K562 (cell line): ENCODE measurements at regions not wholly inside any gene's neighbourhood (a gene's known extent, or its start where the extent isn't known, plus 50 kb on each side); places are given as distances from the start of the nearest gene placed in this dataset.

Experiments
- ATAC-seq: fragments of 200-7000 bp; cut with Tn5 transposase; 3 replicates; pipeline ENCODE4 v1.9.1; 2020; ENCODE audit warnings: moderate library complexity
- BruUV-seq: library from RNA; stranded (reverse); fragments of 400-500 nt; replicated peaks from 2 replicates; lab custom pipeline; 2021; lab: Mats Ljungman, UMichigan
- CTCF ChIA-PET: fragments of 300-600 bp; formaldehyde crosslinking; extraction: SDS; loops from one replicate; lab custom pipeline; 2021; ENCODE audit warnings: low intra/inter-chr PET ratio; lab: Yijun Ruan, JAX
- POLR2A ChIA-PET: fragments of 300-600, 350-650 bp; sonication (Branson Sonifier 250); formaldehyde crosslinking; extraction: SDS; loops from one replicate; lab custom pipeline; 2021; ENCODE audit warnings: antibody characterized with exemption, inconsistent platforms; lab: Yijun Ruan, JAX
- DNase-seq, 4 experiments: peaks; one replicate each; pipeline versions ENCODE4 v3.0.0 to v3.0.0-alpha.2; 2011 to 2018; ENCODE audit warnings: low spot score in 3 of 4, mixed read lengths in 3 of 4; ENCODE audit errors: extremely low read depth in 1 of 4
- FAIRE-seq: peaks from 2 replicates; lab custom pipeline; 2011; peaks lifted over from hg19 to GRCh38; lab: Jason Lieb, UNC
- H2AFZ ChIP-seq: 2 replicates; pipeline ENCODE4 v1.6.0; 2011; ENCODE audit warnings: low read depth, low read length, control low read depth, inconsistent platforms
- H3K27ac ChIP-seq: fragments of 200-600 bp; 3 replicates; pipeline ENCODE4 v1.8.0; 2011; ENCODE audit warnings: low read depth, mild to moderate bottlenecking, control low read depth, inconsistent platforms, low read length, moderate library complexity, mixed read lengths; ENCODE audit errors: extremely low read depth
- H3K27me3 ChIP-seq, 2 experiments: fragments of 300-600 bp in 1 of 2; 2 replicates in 1 of 2; 3 replicates in 1 of 2; pipeline versions ENCODE4 v1.6.0 to v1.8.0; 2011; ENCODE audit warnings: inconsistent platforms in 2 of 2, low read length in 2 of 2, mild to moderate bottlenecking in 1 of 2, mixed read lengths in 1 of 2, moderate library complexity in 1 of 2; ENCODE audit not compliant: control insufficient read depth in 2 of 2, insufficient read depth in 2 of 2
- H3K36me3 ChIP-seq: fragments of 300-600 bp; 3 replicates; pipeline ENCODE4 v1.8.0; 2011; ENCODE audit warnings: mild to moderate bottlenecking, low read length, inconsistent platforms; ENCODE audit not compliant: control insufficient read depth, insufficient read depth
- H3K4me1 ChIP-seq, 2 experiments: fragments of 200-600 bp in 1 of 2; replicated peaks in 1 of 2; 2 replicates in 1 of 2; 3 replicates in 1 of 2; pipeline versions ENCODE4 v1.5.1 to v1.8.0; 2011; ENCODE audit warnings: inconsistent platforms in 2 of 2, low read length in 2 of 2, mild to moderate bottlenecking in 1 of 2, mixed read lengths in 1 of 2, moderate library complexity in 1 of 2; ENCODE audit not compliant: control insufficient read depth in 2 of 2, insufficient read depth in 2 of 2
- H3K4me2 ChIP-seq: 2 replicates; pipeline ENCODE4 v1.6.1; 2011; ENCODE audit warnings: low read length, control low read depth, inconsistent platforms, mixed read lengths; ENCODE audit not compliant: insufficient read depth
- H3K4me3 ChIP-seq: fragments of 200-600 bp; sonication (generic), shearing (Covaris generic); 2 replicates; pipeline ENCODE4 v1.5.1; 2016; ENCODE audit warnings: control low read depth, inconsistent platforms
- H3K79me2 ChIP-seq: fragments of 200-600 bp; 3 replicates; pipeline ENCODE4 v1.8.0; 2011; ENCODE audit warnings: low read length, inconsistent platforms; ENCODE audit not compliant: control insufficient read depth, insufficient read depth
- H3K9ac ChIP-seq, 2 experiments: 2 replicates each; pipeline versions ENCODE4 v1.6.0 to v1.6.1; 2011; ENCODE audit warnings: low read depth in 2 of 2, low read length in 2 of 2, control low read depth in 1 of 2, inconsistent platforms in 1 of 2, mild to moderate bottlenecking in 1 of 2, mixed read lengths in 1 of 2; ENCODE audit not compliant: insufficient read depth in 1 of 2
- H3K9me1 ChIP-seq: one replicate; pipeline ENCODE4 v1.6.0; 2011; ENCODE audit warnings: inconsistent platforms, mild to moderate bottlenecking, low read length, moderate library complexity; ENCODE audit not compliant: control insufficient read depth, insufficient read depth
- H3K9me3 ChIP-seq: replicated peaks from 2 replicates; pipeline ENCODE4 v1.5.1; 2011; ENCODE audit warnings: low read depth, low read length, inconsistent platforms; ENCODE audit not compliant: control insufficient read depth, insufficient read depth
- H4K20me1 ChIP-seq: replicated peaks from 2 replicates; pipeline ENCODE4 v1.6.1; 2011; ENCODE audit warnings: low read length, inconsistent platforms, mixed read lengths; ENCODE audit not compliant: control insufficient read depth, insufficient read depth
- HNRNPK ChIP-seq: fragments of 200-400 bp; formaldehyde crosslinking; IDR thresholded peaks from one replicate; pipeline ENCODE4 v1.6.1; 2018; ENCODE audit warnings: mild to moderate bottlenecking, low read depth, low read length; ENCODE audit not compliant: poor library complexity, severe bottlenecking
- NR1H2 ChIP-seq: sonication (generic); formaldehyde crosslinking; IDR thresholded peaks from 2 replicates; pipeline ENCODE4 v1.4.0; 2020; ENCODE audit warnings: mild to moderate bottlenecking, missing genetic modification reagents
- ZNF140 ChIP-seq: fragments of 250-450 bp; sonication (Bioruptor Pico); IDR thresholded peaks from 2 replicates; pipeline ENCODE4 v1.8.0; 2021; ENCODE audit warnings: moderate library complexity, mild to moderate bottlenecking, inconsistent platforms
- ZNF232 ChIP-seq: sonication (generic); formaldehyde crosslinking; IDR thresholded peaks from 2 replicates; pipeline ENCODE4 v1.8.0; 2022; ENCODE audit warnings: mild to moderate bottlenecking, missing genetic modification reagents
- WGBS: fragments of 100-300 bp; shearing (Covaris generic); methylation state at CpG from one replicate; pipeline ENCODE4 v1.1.6; 2016; ENCODE audit warnings: low coverage, mixed read lengths; ENCODE audit not compliant: insufficient coverage; ENCODE audit errors: missing lambda C conversion rate; 5-methylcytosine and 5-hydroxymethylcytosine counted together
- in situ Hi-C: fragments of 300-500 bp; cut with MboI; formaldehyde crosslinking; loops from 4 replicates; pipeline ENCODE4 v1.15.0; 2018; ENCODE audit warnings: inconsistent platforms, mixed read lengths
- intact Hi-C: fragments of 100-400 bp; cut with micrococcal nuclease; formaldehyde crosslinking; loops from 2 replicates; pipeline ENCODE4 v1.14.2; 2022
- TF ChIP-seq, protein P1 (sequence below): sonication (generic); formaldehyde crosslinking; IDR thresholded peaks from 2 replicates; pipeline ENCODE4 v1.8.1; 2022; ENCODE audit warnings: missing genetic modification reagents

DNA sequence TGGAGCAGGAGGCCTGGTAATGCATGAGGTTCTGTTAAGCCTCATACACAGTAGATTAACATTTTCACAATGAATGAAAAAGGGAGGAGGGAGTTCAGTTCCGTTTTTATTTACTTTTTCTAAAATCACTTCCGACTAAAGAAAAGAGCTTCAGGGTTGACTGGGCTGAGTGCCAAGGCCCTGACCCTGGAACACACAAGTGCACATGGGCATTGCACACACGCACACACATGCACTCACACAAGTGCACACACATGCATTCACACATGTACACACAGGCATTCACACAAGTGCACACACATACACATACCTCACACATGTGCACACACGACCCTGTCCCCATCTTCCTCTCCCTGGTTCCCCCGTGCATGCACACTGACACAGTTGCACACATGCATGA, 303.3 kb downstream of the BRD1 start:
- no peak overlapping the region for H3K4me3 ChIP-seq
- no peaks in the 10 kb centered on the region for H3K27me3 ChIP-seq
- H3K4me1 ChIP-seq: peaks cover 0 to 11% of the 10 kb centered on the region in 2 experiments; a peak in 3 of 5 replicates
- peaks cover 21% of the 10 kb centered on the region for H3K36me3 ChIP-seq
- H3K4me2 ChIP-seq: no peak overlapping the region
- H3K79me2 ChIP-seq: peaks cover 13% of the 10 kb centered on the region
- BruUV-seq: no TSS peak
- H3K9me3 ChIP-seq: no peaks in the 10 kb centered on the region; the same call in 1 of the 2 replicates
- intact Hi-C loops (no loop called here), in situ Hi-C loops (no loop called here)
- 62% methylated on average over 5 of the region's 5 CpGs for WGBS
- no peaks in the 10 kb centered on the region for H3K9me1 ChIP-seq
- CTCF ChIA-PET: no interaction called here
- H2AFZ ChIP-seq: no peak overlapping the region
- H4K20me1 ChIP-seq: peaks cover 24% of the 10 kb centered on the region
- H3K27ac ChIP-seq: no peak overlapping the region
- TF ChIP-seq NR1H2 (CRISPR knock-in tag): no peak
- TF ChIP-seq ZNF140 (CRISPR knock-in tag): no peak
- DNase-seq (no peak), FAIRE-seq (no peak), ATAC-seq (no peak)
- H3K9ac ChIP-seq: no peak overlapping the region
- POLR2A ChIA-PET: no interaction called here

DNA sequence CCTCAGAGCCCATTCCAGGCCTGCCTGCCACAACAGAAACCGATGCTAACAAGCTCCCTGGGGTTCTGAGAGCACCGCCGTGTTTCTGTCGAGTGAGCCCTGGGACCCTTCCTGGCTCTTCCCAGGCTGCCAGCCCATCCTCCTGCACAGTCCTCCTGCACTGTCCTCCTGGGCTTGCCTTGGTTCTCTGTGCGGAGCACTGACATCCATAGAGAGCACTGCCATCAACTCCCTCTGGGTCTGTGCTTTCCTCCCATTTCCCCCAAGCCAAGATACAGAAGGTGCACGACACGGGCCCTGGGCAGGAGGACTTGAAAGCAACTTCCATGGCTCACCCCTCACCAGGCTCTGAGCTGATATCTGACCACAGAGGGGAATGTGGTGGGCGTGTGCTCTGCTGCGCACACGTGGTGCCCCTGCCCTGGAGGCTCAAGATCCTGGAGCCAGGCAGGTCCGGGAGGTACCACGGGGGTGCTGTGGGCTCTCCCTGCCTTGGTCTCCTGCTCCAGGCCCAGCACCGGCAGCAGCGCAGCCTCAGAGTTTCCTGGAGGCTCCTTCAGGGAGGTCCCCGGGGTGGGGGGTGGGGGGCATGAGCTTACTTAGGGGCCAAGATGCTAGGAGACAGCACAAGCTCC, 304.2 kb downstream of the BRD1 start:
- FAIRE-seq (no peak), DNase-seq (no peak), ATAC-seq (no peak)
- no peak for TF ChIP-seq HNRNPK
- no peak for TF ChIP-seq ZNF232
- TF ChIP-seq, protein P1, sequence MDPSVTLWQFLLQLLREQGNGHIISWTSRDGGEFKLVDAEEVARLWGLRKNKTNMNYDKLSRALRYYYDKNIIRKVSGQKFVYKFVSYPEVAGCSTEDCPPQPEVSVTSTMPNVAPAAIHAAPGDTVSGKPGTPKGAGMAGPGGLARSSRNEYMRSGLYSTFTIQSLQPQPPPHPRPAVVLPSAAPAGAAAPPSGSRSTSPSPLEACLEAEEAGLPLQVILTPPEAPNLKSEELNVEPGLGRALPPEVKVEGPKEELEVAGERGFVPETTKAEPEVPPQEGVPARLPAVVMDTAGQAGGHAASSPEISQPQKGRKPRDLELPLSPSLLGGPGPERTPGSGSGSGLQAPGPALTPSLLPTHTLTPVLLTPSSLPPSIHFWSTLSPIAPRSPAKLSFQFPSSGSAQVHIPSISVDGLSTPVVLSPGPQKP (CRISPR knock-in tag): no peak
- in situ Hi-C loops: no loop called here
- BruUV-seq: no TSS peak
- WGBS: 92% methylated on average over 5 of the region's 15 CpGs
- Histone ChIP-seq H2AFZ (no peak overlapping the region), H3K9me1 (no peaks in the 10 kb centered on the region), H3K79me2 (peaks cover 13% of the 10 kb centered on the region), H3K36me3 (peaks cover 21% of the 10 kb centered on the region), H3K4me2 (no peak overlapping the region), H3K9ac (no peak overlapping the region), H4K20me1 (peaks cover 20% of the 10 kb centered on the region), H3K4me3 (no peak overlapping the region), H3K4me1 (peaks cover 0 to 6% of the 10 kb centered on the region in 2 experiments; a peak in 3 of 5 replicates), H3K9me3 (no peaks in the 10 kb centered on the region; the same call in 1 of the 2 replicates), H3K27me3 (no peaks in the 10 kb centered on the region), H3K27ac (no peak overlapping the region)
- intact Hi-C loops: no loop called here
- ChIA-PET CTCF (no interaction called here), POLR2A (interaction anchor here (0.5 to 0.6 kb wide), 2 partner anchors 29 to 94 kb away, joined by 3 read pairs; no protein-coding TSS in a partner anchor)
